Prostate gland (tissue), 2 donors: ENCODE measurements at regions not wholly inside any gene's neighbourhood (a gene's known extent, or its start where the extent isn't known, plus 50 kb on each side); places are given as distances from the start of the nearest gene placed in this dataset.
"Not testable (repeated sequence)": the region's sequence is repeated elsewhere in the genome, so short reads cannot be mapped to it uniquely, and the experiment has no call there.

Experiments used
- DNase-seq: peaks from one replicate; pipeline ENCODE4 v3.0.0-alpha.2; 2019; ENCODE audit warnings: low spot score
- H3K27ac ChIP-seq, 2 donors: fragments of 200-600 bp; sonication (generic); 2 replicates each; pipeline ENCODE4 v1.5.1; 2017 to 2019
- H3K27me3 ChIP-seq: fragments of 200-600 bp; sonication (generic); replicated peaks from 2 replicates; pipeline ENCODE4 v1.5.1; 2019; ENCODE audit not compliant: insufficient read depth
- H3K36me3 ChIP-seq, 2 donors: fragments of 200-600 bp; sonication (generic); 1 replicate in 1 of 2; 2 replicates in 1 of 2; pipeline versions ENCODE4 v1.5.1 to v1.8.1; 2017 to 2019
- H3K4me1 ChIP-seq: fragments of 200-600 bp; sonication (generic); replicated peaks from 2 replicates; pipeline ENCODE4 v1.5.1; 2019
- H3K4me3 ChIP-seq, 2 donors: fragments of 200-600 bp; sonication (generic); 2 replicates each; pipeline ENCODE4 v1.5.1; 2017 to 2019
- H3K9me3 ChIP-seq: fragments of 200-600 bp; sonication (generic); 2 replicates; pipeline ENCODE4 v1.5.1; 2017
- CTCF ChIP-seq, 4 experiments: fragments of 200-600 bp in 2 of 4; fragments of 450-650 bp in 2 of 4; sonication (generic) in 2 of 4; IDR thresholded peaks; 1 replicate in 3 of 4; 2 replicates in 1 of 4; pipeline ENCODE4 v1.5.1; 2016 to 2019; ENCODE audit warnings: antibody characterized with exemption in 4 of 4, mild to moderate bottlenecking in 2 of 4, moderate library complexity in 2 of 4
- POLR2A ChIP-seq: fragments of 450-650 bp; IDR thresholded peaks from one replicate; pipeline ENCODE4 v1.6.1; 2016; ENCODE audit warnings: antibody characterized with exemption, mild to moderate bottlenecking
- POLR2AphosphoS5 ChIP-seq: sonication (generic); formaldehyde crosslinking; IDR thresholded peaks from one replicate; pipeline ENCODE4 v1.6.1; 2017; ENCODE audit warnings: antibody characterized with exemption
- WGBS: methylation state at CpG from one replicate; pipeline ENCODE4 v1.1.5; 2018; 5-methylcytosine and 5-hydroxymethylcytosine counted together
- intact Hi-C: fragments of 100-400 bp; cut with DNase I; formaldehyde crosslinking; loops from one replicate; pipeline ENCODE4 v1.14.2; 2022

GRCh38 chr22:44620841-44621257 is 81.2 kb upstream of the PRR5 start:
- H3K27me3 ChIP-seq = no peaks in the 10 kb centered on the region
- H3K4me3 ChIP-seq = no peak overlapping the region
- no peak overlapping the region for H3K27ac ChIP-seq
- no peaks in the 10 kb centered on the region for H3K36me3 ChIP-seq
- TF ChIP-seq POLR2AphosphoS5 (no peak), CTCF (IDR thresholded peaks at IDR 0.05) (no peak), POLR2A (no peak)
- no peak for DNase-seq
- H3K4me1 ChIP-seq = no peaks in the 10 kb centered on the region
- WGBS = 70% methylated on average over 13 of the region's 13 CpGs
- no peaks in the 10 kb centered on the region for H3K9me3 ChIP-seq
- intact Hi-C loops = no loop called here

- 33% methylated on average over 48 of the region's 48 CpGs for WGBS
- Histone ChIP-seq H3K4me1 (no peaks in the 10 kb centered on the region), H3K27ac (no peak overlapping the region), H3K27me3 (no peaks in the 10 kb centered on the region), H3K36me3 (no peaks in the 10 kb centered on the region), H3K4me3 (no peak overlapping the region), H3K9me3 (no peaks in the 10 kb centered on the region)
- no peak for DNase-seq
- intact Hi-C loops = no loop called here
- no peak for TF ChIP-seq CTCF (IDR thresholded peaks at IDR 0.05)
- TF ChIP-seq POLR2A = no peak
- no peak for TF ChIP-seq POLR2AphosphoS5
These were observed 81.7 kb upstream of the PRR5 start for GRCh38 chr22:44620129-44620840.

- H3K4me3 ChIP-seq, H3K4me1 ChIP-seq, H3K9me3 ChIP-seq, H3K27me3 ChIP-seq, H3K27ac ChIP-seq, DNase-seq, H3K36me3 ChIP-seq, intact Hi-C loops: not testable (repeated sequence)
- WGBS = 71% methylated on average over 16 of the region's 16 CpGs
These were observed 82.4 kb upstream of the PRR5 start for GRCh38 chr22:44619560-44620128.

DNA sequence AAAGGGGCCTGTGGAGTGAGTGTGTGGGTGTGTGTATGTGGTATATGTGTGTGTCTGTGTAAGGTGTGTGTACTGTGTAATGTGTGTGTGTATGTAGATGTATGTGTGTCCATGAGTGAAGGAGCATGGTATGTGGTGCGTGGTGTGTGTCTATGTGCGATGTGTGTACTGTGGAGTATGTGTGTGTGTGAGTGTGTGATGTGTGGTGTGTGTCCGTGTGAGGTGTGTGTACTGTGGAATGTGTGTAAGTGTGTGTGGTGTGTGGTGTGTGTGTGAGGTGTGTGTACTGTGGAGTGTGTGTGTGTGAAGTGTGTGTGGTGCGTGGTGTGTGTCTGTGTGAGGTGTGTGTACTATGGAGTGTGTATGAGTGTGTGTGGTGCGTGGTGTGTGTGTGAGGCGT is 83.1 kb upstream of the PRR5 start:
- intact Hi-C loops = not testable (repeated sequence)

DNA sequence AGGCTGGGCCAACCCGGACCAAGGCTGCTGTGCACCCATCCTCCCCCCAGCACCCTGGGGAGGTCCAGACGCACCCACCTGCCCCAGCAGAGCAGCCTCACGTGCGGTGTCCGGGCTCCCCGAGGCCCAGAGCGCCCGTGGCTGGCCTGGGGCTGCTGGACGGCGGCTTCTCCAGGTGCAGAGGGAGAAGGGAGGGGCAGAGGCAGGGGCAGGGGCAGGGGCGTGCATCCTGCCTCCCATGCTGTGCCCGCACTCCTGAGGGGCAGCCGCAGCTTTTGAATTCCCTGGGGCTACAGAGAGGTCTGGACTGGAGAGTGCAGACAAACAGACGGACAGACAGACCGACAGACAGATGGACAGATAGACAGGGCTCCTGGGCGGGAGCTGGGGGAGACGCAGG is 83.6 kb upstream of the PRR5 start:
- intact Hi-C loops = no loop called here
- TF ChIP-seq CTCF (IDR thresholded peaks at IDR 0.05) (no peak), POLR2A (no peak), POLR2AphosphoS5 (no peak)
- no peaks in the 10 kb centered on the region for H3K27me3 ChIP-seq
- no peaks in the 10 kb centered on the region for H3K4me1 ChIP-seq
- H3K9me3 ChIP-seq = no peaks in the 10 kb centered on the region
- no peak for DNase-seq
- no peak overlapping the region for H3K4me3 ChIP-seq
- WGBS = 42% methylated on average over 13 of the region's 17 CpGs
- no peak overlapping the region for H3K27ac ChIP-seq
- no peaks in the 10 kb centered on the region for H3K36me3 ChIP-seq

More for the DNA sequence above, 83.1 kb upstream of the PRR5 start:
- not testable (repeated sequence) for H3K4me3 ChIP-seq, H3K36me3 ChIP-seq, H3K9me3 ChIP-seq, DNase-seq, H3K27ac ChIP-seq, H3K4me1 ChIP-seq, H3K27me3 ChIP-seq
- 94% methylated on average over 6 of the region's 6 CpGs for WGBS

DNA sequence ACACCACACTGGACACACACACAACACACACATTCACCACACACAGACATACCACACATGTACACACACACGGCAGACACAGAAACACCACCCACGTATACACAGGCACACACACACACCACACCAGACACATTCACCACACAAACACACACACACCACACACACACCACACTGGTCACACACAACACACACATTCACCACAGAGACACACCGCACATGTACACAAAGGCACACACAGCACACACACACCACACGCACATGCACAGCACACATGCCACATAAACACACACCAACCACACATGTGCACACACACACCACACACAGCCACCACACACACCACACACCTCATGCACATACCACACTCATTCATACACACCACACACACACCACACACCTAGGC is 84.2 kb upstream of the PRR5 start:
- Histone ChIP-seq H3K4me1 (no peaks in the 10 kb centered on the region), H3K36me3 (no peaks in the 10 kb centered on the region), H3K4me3 (no peak overlapping the region), H3K27ac (no peak overlapping the region), H3K9me3 (no peaks in the 10 kb centered on the region), H3K27me3 (no peaks in the 10 kb centered on the region)
- TF ChIP-seq CTCF (IDR thresholded peaks at IDR 0.05) = no peak
- TF ChIP-seq POLR2AphosphoS5 = no peak
- TF ChIP-seq POLR2A = no peak
- intact Hi-C loops = no loop called here
- no peak for DNase-seq
- 91% methylated on average over 4 of the region's 4 CpGs for WGBS
